NOMO-1 treated with DMSO at 0.1 percent for 48 hours (cell line): ENCODE measurements at regions not wholly inside any gene's neighbourhood (a gene's known extent, or its start where the extent isn't known, plus 50 kb on each side); places are given as distances from the start of the nearest gene placed in this dataset.

ENCODE experiments used
- DNase-seq: peaks from one replicate; lab custom pipeline; 2025; ENCODE audit not compliant: unreplicated experiment; lab: John Stamatoyannopoulos, UW

DNA sequence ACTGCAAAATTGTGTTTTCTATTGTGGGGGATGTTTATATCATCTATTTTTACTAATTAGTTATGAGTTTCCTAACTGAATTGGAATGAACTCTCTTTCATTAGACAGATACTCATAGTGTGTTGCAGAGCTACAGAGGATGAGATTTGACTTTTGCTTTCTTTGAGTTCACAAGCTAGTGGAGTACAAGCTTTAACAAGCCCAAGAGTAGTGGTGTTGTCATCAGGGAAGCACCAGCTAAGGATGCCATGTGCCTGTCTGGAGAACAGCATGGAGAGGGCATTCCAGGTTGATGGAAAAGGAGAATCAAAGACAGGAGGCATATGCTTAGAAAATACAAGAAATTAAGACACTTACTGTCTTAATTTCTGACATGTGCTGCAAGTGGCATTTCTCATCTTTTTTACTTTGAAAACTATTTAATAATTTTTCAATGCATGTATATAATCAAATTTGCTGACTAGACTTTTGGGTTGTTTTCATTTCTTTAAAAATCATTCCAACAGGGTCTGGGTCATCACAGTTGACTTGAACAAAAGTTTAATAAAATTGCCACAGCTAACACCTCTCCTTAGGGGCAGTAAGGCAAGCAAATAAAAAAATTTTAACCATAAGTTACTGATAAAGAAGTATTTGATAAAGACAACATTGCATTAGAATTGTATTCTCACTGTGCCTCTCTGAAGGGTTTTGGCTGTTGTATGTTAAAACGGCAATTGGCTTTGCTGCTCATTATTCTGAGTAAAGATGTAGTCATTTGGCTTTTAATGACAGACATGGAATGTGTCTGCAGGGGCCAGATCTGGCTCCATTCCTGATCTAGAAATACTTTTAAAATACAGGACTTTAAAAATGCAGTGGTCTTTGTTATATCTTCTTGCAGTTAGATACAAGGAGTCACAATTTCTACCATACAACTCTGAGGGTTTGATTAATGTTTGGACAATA, 323.7 kb upstream of the CDH11 start:
- DNase-seq, result no peak

DNA sequence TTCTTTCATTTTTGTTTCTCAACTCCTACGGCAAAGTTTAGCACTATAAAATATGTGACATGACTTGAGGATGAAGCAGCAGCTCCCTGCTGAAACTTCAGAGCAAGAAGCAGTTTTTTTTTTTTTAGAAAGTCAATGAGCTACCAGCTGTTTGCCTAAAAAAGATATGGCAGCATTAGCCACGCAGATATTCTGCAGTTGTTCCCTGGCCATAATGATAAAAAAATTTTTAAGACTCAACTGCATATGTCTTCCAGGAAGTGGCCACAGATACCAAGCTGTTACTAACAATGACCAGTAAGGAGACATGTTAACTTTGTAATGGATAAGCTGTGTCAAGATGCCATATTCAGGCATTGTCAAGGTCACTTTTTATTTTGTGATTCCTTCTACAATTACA, 319.6 kb upstream of the CDH11 start:
- DNase-seq, result no peak

DNA sequence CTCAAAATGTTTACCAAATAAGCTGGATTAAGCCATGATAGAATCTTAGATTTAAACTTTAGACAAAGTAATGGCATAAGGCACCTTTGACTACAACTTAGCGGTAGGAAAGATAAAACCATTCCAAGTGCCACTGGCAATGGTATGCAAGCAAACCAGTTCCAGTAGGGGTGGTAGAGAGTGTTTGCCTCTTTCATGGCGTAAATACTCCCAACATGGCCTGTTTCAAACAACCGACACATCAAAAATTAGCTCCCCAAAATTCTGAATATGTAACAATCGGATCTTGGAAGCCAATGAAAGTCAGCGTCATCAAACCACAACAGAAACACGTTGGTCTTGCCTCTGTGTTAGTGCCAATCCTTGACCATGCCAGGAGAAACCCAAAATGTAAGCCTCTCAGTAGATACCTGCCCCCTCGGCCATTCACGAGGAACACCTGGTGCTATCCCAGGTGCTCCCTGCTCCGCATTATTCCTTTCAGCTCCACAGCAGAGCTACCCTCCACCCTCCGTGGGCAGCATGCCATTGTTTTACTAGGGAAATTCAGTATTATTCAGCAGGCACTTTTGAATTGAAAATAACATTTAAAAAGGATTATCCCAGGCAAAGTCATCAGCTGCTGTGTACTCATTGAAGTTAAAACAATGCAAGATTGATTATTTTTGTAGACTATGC, 307.8 kb upstream of the CDH11 start:
- DNase-seq, result no peak

DNA sequence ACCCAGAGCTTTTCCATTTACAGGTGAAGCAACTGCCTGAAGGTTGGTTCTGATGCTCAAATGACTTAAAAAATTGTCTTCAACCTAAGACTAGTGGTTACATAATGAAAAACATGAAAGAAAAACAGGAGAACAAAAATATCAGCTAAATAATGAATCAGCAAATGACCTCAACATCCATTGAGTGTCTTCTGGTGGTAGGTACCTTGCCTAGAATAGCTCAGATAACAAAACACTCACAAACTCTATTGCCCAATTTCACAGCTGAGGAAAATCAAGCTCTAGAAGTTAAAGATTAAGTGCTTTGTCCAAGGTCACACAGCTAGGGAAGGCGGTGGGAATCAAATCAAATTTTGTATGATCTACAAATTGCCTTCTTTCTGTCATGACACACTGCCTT, 304.6 kb upstream of the CDH11 start:
- DNase-seq, result no peak

DNA sequence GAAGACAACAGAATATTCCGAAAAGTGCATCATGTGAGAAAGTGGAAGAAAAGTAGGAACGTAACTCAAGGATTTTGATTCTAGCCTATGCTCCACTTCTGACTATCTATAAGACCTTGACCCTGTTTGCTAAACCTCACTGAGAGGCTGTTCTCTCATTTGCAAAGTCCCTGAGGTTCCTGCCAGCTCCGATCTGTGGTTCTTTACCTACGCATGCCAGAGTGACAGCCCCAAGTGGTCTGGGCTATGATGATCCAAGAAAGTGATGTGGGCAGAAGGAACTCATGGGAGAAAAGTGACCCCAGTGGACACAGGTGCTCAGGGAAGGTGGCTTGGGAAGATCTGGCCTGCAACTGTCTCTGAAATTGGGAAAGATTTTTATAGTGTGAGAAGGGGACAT, 301.1 kb upstream of the CDH11 start:
- DNase-seq, result no peak

DNA sequence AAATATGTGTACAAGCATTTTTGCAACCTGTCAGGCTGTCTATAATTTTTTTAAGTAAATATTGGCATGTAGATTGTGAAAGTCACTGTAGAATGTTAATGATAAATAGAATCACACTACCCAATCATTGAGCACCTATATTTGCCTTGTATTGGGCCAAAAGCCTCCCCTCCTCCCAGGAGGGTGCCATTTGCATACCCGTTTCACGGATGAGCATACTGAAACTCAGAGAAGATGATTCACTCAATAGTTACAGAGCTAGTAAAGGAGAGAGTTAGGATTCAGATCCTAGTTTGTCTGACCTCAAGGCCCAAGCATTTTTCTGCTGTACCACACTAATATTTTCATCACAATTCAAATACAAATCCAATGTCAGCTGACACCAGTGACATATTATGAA, 299.7 kb upstream of the CDH11 start:
- no peak for DNase-seq

DNA sequence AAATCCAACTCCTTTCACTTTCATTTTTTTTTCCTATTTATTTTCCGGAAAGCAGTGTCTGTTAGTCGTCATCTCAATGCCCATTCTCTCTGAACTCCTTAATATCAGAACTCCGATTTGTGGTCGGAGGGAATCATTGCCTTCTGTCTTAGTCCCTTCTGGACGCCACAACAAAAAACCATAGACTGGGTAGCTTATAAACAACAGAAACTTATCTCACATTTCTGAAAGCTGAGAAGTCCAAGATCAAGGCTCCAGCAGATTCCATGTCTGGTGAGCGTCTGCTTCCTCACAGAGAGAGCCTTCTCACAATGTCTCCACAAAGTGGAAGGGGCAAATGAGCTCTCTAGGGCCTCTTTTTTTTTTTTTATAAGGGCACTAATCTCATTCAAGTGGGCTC, 296.6 kb upstream of the CDH11 start:
- DNase-seq, result no peak

DNA sequence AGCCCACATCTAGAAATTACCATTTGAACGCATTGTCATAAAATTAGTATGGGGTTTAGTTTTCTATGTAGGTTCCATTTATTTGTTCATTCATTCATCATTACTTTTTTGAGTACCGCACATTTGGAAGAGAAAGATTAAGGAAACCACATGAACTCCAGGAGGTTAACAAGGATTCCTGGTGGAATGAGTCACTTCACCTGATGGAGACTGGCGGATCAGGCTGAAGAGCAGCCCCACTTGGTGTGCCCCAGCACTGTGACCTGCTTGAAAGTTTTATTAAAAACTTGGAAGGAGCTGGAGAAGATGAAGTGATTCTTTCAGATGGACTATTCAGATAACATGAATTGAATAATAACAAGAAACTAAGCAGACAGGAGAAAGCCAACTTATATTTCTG, 293.6 kb upstream of the CDH11 start:
- no peak for DNase-seq

DNA sequence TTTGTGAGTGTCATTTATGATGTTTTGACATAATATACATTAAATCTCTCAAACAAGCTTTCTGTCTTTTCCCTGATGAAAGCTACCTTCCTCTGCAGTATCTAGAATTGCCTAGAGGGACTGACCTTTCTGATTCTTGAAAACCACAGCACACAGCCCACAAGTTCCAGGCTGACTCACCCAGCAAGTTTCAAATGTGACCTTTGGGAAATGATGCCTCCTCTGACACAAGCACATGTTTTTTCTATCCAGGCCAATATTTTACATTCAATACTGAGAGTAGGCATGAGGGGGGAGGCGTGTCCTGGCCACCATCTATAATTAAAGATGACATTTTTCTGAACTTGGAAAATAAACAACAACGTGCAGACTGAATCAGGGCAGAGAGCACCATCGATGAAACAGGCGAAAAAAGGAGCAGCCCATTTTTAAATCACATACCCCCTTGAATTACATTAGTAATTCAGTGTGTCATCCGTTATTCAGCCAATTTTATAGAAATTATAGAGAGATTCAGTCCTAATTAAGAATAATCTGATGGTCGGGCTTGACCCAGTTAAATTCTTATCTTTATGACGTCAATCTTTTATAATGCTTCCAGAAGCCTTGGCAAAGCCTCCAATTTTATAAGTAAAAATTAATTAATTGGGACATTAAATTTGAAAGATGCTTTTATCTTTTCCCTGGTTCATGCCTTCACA, 292.6 kb upstream of the CDH11 start:
- DNase-seq, result peak; percentile 26

DNA sequence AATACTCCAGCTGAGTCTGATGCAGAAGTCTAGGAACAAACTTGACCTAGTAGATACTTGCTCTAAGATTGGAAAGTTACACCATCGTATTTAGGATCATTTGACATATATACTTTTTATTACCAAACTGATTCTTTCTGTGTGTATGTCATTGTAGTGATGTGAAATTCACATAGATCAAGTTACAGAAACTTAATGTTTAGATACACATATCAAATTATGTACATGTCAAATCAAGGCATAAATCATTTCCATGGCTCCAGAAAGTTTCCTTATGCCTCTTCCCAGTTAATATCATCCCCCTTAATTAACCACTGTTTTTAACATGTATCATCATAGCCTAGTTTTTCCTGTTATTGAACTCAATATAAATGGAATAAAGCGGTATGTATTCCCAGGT, 292.0 kb upstream of the CDH11 start:
- DNase-seq, result no peak

DNA sequence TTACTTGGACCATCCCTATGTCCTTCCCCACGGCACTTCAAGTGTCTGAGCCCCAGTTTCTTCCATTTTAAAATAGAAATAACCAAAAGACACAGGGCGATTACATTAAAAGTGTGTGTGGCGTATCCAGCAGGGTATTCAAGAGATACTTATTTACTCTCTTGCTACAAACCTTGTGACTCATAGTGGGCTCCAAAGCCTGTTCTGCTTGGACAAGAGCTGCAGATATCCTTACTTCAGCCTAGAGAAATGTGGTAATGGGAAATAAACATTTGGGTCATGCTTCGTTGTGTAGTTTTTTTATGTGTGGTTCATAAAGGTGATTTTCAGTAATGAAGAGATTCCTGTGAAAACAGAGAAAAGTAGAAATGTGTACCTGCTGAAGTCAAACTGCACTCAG, 288.9 kb upstream of the CDH11 start:
- no peak for DNase-seq

DNA sequence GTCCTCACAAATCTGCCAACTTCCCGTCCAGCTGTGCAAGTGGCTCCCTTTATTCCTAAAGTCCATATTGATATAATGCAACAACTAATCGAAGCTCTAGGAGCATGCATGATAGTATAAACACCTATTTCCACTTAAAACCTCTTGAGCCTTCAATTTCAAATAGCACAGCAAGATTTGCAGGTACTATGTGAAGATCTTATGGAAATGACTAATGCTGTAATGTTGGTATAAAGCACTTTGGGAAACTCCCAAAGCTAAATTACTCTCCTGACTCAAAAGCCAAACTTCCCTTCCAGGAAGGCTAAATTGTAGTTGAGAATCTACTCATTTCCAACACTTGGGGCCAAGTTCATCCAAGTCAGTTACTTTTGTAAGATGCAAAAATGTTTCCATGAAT, 287.6 kb upstream of the CDH11 start:
- no peak for DNase-seq

DNA sequence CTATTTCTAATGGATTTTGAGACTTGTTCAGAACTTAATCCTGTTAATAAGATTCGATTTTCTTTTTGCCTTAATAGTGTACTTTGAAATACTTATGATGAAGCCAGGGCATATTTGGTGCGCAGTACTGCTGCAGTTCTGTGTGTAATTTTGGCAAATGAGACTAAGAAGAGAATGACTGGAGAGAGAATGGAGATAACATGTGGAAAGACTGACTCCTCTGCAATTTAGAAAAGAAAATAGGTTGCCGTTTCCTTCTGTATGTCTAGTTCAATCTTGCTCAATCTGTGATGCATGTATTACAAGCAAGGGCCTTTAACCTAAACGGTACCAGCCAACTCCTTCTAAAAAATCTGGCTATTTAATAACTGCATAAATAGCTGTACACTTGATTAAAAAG, 285.1 kb upstream of the CDH11 start:
- peak; percentile 23 for DNase-seq

DNA sequence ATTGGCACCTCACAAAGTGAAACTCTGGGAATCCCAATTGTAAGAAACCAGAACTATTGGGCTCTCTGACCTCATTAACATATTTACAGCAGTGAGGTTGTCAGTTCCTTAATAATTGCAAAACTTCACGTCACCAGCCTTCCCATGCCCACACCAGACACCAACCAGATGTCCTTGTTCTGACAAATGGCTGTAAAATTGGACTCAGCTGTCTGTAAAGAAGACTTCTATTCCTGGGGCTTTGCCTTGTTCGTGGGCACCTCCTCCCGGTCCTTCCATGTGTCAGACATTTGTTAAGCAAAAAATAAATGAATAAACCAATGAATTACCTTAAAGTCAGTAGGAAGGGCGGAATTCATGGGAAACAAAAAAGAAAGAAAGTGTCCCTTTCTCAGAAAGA, 284.3 kb upstream of the CDH11 start:
- peak; percentile 42 for DNase-seq

DNA sequence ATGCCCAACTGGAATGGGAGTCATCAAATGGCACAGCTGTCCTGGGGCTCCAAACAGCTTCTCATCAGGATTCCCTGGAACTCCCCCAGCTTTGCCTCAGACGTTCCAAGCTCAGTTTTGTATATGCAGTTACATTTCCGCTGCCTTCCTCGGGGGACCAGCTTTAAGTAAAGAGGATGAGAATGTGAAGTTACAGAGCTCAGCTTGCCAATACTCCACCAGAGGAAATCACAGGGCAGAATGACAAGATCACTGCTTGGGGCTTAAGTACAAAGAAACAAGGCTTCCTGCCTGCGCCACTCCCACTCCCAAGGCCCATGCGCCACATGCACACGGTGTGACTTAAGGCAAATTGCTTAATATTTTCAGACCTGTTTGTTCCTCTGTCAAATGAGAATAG, 272.4 kb upstream of the CDH11 start:
- peak; percentile 36 for DNase-seq

DNA sequence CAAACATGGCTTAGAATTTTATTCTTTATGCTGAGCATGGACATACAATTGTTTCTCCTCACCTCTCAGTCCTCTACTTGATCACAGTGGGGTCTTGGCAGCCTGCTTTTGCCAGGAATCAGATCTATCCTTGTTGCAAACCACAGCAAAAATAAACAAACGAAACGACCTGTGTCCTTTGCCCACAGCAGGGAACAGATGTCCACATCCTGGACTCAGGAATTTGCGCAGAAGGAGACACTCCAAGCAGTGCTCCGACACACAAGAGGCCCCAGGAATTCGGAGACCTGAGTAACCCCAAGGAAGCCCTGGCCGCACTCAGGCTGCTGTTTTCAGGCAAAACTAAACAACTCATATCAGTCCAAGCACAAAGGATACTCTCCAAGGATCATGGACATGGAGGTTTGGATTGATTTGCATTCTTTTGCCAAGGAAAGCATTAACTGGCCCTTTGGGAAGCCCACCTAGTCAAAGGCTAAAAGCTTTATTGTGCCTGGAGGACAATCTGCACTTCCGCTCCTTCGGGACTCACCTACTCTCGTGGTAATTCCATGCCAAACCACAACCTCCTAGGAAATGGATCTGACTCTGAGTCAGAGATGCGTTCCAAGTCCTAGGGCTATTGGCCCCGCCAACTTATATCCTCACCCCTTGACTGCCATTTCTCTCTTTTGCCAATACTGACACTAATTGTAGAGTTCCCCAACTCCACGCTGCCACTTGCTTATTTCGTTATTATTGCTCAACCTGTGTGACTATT, 271.1 kb upstream of the CDH11 start:
- DNase-seq, result peak; percentile 21

DNA sequence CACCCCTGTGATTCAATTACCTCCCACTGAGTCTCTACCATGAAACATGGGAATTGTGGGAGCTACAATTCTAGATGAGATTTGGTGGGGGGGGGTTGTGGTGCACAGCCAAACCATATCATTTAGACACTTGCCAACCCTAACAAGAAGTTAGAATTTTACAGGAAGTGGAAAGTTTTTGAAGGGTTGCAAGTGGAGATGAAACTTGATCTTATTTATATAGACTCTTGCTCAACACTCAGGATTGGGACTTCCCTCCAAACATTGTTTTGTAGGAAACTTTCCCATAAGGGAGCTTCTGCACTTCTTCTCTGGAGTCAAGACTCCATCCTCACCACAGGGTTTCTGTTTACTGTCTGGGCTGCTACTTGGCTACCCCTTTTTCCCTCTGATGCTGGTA, 266.7 kb upstream of the CDH11 start:
- no peak for DNase-seq

DNA sequence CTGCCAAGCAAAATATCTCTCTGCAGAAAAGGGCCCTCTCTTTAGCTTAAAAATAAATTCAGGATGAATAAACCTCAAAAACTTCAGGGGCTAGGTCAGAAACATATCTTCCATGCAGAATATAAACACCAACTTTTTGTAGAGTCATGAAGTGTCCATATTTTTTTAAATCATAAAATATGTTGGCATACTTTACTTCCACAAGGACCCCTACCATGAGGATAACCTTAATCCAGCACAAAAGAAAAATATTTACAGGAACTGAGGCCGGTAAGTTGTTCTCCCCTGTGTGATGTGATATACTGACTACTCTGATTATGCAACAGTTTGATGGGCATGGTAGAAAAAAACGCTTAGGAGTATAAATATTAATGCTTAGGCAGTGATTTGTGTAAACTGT, 264.8 kb upstream of the CDH11 start:
- no peak for DNase-seq

DNA sequence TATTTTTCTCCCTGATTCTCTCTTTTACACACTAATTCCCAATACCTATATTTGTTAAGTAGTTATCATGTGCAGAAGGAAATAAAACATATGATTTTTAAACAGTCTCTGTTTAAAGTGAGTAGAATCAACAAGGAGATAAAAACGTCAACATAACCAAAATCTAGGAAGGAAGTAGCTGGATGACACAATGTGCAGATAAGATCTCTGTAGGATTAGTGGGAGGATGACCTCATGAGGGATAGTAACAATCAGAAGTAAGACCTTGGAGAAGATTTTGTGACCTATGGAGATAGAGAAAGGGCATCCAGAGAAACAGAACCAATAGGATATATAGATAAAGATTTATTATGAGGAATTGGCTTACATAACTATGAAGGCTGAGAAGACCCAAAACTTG, 262.6 kb upstream of the CDH11 start:
- peak; percentile 14 for DNase-seq

DNA sequence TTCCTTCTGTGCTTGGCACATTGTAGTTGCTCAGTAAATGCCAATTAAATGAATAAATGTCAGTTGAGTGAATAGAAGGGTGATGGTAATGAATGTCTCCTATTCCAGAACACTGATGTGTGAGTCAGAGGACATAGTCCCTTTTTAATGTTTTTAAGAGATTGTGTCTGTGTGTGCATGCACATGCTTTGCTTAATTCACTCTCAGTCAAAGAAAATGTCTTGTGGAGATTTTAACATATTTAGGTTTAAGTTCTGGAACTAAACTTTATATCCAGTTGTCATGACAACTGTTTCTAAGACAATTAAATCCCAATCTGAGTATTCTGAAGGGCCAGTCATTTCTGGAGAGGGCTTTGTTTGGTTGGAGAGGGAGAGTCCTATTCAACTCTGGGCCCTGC, 255.3 kb upstream of the CDH11 start:
- DNase-seq, result no peak

DNA sequence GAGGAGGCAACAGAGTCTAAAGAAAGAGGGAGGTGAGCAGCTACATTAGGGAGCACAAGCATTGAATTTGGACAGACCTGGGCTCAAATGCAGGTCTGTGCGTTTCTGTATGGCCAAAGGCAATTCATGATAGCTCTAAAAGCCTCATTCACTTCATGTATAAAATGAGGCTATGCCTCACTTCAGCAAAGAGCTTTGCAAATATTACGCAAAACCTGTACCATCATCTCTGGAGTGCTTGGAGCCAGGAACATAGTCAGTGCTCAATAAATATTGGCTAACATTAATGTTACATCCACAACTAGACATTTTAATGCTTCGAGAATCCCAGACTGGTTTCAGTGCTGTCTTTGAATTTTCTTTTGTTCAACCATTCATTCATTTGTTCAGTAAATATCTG, 254.7 kb upstream of the CDH11 start:
- DNase-seq, result no peak
